WTC11 (cell line): ENCODE measurements at regions not wholly inside any gene's neighbourhood (a gene's known extent, or its start where the extent isn't known, plus 50 kb on each side); places are given as distances from the start of the nearest gene placed in this dataset.

ENCODE experiments used
- ATAC-seq: fragments of 200-7000 bp; cut with Tn5 transposase; 2 replicates; pipeline ENCODE4 v1.10.0; 2021; ENCODE audit warnings: mild to moderate bottlenecking, moderate library complexity
- CTCF ChIA-PET: fragments of 300-600 bp; sonication (Branson Sonifier 250); formaldehyde crosslinking; loops from one replicate; lab custom pipeline; 2021; ENCODE audit warnings: antibody characterized with exemption; lab: Charles Lee
- POLR2A ChIA-PET: fragments of 350-600 bp; sonication (Branson Sonifier 250); formaldehyde crosslinking; loops from one replicate; lab custom pipeline; 2021; ENCODE audit warnings: antibody characterized with exemption; lab: Charles Lee
- DNase-seq: peaks from one replicate; pipeline ENCODE4 v3.0.0; 2021; ENCODE audit warnings: low spot score
- H3K27ac Mint-ChIP-seq: 2 replicates; pipeline ENCODE4 v1.8.0; 2021; ENCODE audit warnings: mixed read lengths
- H3K27me3 Mint-ChIP-seq: 2 replicates; pipeline ENCODE4 v1.8.0; 2021; ENCODE audit warnings: low read depth, mild to moderate bottlenecking, moderate library complexity, mixed read lengths
- H3K36me3 Mint-ChIP-seq: 2 replicates; pipeline ENCODE4 v1.8.0; 2021; ENCODE audit warnings: mixed read lengths
- H3K4me1 Mint-ChIP-seq: 2 replicates; pipeline ENCODE4 v1.8.0; 2022; ENCODE audit warnings: mixed read lengths
- H3K4me3 Mint-ChIP-seq: 2 replicates; pipeline ENCODE4 v1.8.0; 2021; ENCODE audit warnings: mild to moderate bottlenecking, moderate library complexity, mixed read lengths
- H3K9me3 Mint-ChIP-seq: 2 replicates; pipeline ENCODE4 v1.8.0; 2021; ENCODE audit warnings: mixed read lengths
- ETV6 ChIP-seq: sonication (generic); formaldehyde crosslinking; IDR thresholded peaks from 2 replicates; pipeline ENCODE4 v1.8.1; 2022; ENCODE audit warnings: mild to moderate bottlenecking, missing genetic modification reagents
- GRHL2 ChIP-seq: fragments of 250-450 bp; sonication (Bioruptor Pico); IDR thresholded peaks from 2 replicates; pipeline ENCODE4 v1.8.0; 2022; ENCODE audit warnings: mild to moderate bottlenecking, moderate library complexity; ENCODE audit not compliant: insufficient replicate concordance, severe bottlenecking
- NFATC4 ChIP-seq: fragments of 250-450 bp; sonication (Bioruptor Pico); IDR thresholded peaks from 2 replicates; pipeline ENCODE4 v1.9.0; 2021; ENCODE audit warnings: mild to moderate bottlenecking
- NR2C2 ChIP-seq: sonication (generic); formaldehyde crosslinking; IDR thresholded peaks from 2 replicates; pipeline ENCODE4 v1.8.0; 2022; ENCODE audit warnings: mild to moderate bottlenecking, missing genetic modification reagents
- SMAD3 ChIP-seq: sonication (generic); formaldehyde crosslinking; IDR thresholded peaks from 2 replicates; pipeline ENCODE4 v1.8.0; 2022; ENCODE audit warnings: missing genetic modification reagents, mild to moderate bottlenecking, borderline replicate concordance
- ZNF121 ChIP-seq: sonication (generic); formaldehyde crosslinking; IDR thresholded peaks from 2 replicates; pipeline ENCODE4 v1.8.0; 2023; ENCODE audit warnings: missing genetic modification reagents
- ZNF138 ChIP-seq: sonication (generic); formaldehyde crosslinking; conservative IDR thresholded peaks from 2 replicates; pipeline ENCODE4 v1.8.1; 2022; ENCODE audit warnings: mild to moderate bottlenecking, moderate library complexity, missing genetic modification reagents
- ZNF232 ChIP-seq: sonication (generic); formaldehyde crosslinking; IDR thresholded peaks from 2 replicates; pipeline ENCODE4 v1.8.0; 2022; ENCODE audit warnings: mild to moderate bottlenecking, missing genetic modification reagents
- ZNF263 ChIP-seq: sonication (generic); formaldehyde crosslinking; IDR thresholded peaks from 2 replicates; pipeline ENCODE4 v1.8.1; 2022; ENCODE audit warnings: low read depth, mild to moderate bottlenecking, moderate library complexity, missing genetic modification reagents
- TF ChIP-seq, protein P1 (sequence below): fragments of 250-450 bp; sonication (Bioruptor Pico); IDR thresholded peaks from 2 replicates; pipeline ENCODE4 v1.8.0; 2021; ENCODE audit warnings: mild to moderate bottlenecking
- TF ChIP-seq, protein P2 (sequence below): fragments of 250-450 bp; sonication (Bioruptor Pico); conservative IDR thresholded peaks from 2 replicates; pipeline ENCODE4 v1.9.0; 2021; ENCODE audit warnings: mild to moderate bottlenecking
- TF ChIP-seq, protein P3 (sequence below): sonication (generic); formaldehyde crosslinking; IDR thresholded peaks from 2 replicates; pipeline ENCODE4 v1.8.0; 2023; ENCODE audit warnings: missing genetic modification reagents, mild to moderate bottlenecking, borderline replicate concordance
- TF ChIP-seq, protein P4 (sequence below): sonication (generic); formaldehyde crosslinking; IDR thresholded peaks from 2 replicates; pipeline ENCODE4 v1.8.1; 2023; ENCODE audit warnings: mild to moderate bottlenecking, missing genetic modification reagents, moderate library complexity
- TF ChIP-seq, protein P5 (sequence below): sonication (generic); formaldehyde crosslinking; IDR thresholded peaks from 2 replicates; pipeline ENCODE4 v1.8.1; 2022; ENCODE audit warnings: low read depth, mild to moderate bottlenecking, moderate library complexity, missing genetic modification reagents, borderline replicate concordance
- TF ChIP-seq, protein P6 (sequence below): fragments of 250-450 bp; sonication (Bioruptor Pico); IDR thresholded peaks from 2 replicates; pipeline ENCODE4 v1.9.0; 2021; ENCODE audit warnings: mild to moderate bottlenecking
- TF ChIP-seq, protein P7 (sequence below): sonication (generic); formaldehyde crosslinking; IDR thresholded peaks from 2 replicates; pipeline ENCODE4 v1.8.0; 2022; ENCODE audit warnings: mild to moderate bottlenecking, missing genetic modification reagents
- TF ChIP-seq, protein P8 (sequence below): sonication (generic); formaldehyde crosslinking; IDR thresholded peaks from 2 replicates; pipeline ENCODE4 v1.8.1; 2022; ENCODE audit warnings: low read depth, missing genetic modification reagents, borderline replicate concordance

DNA sequence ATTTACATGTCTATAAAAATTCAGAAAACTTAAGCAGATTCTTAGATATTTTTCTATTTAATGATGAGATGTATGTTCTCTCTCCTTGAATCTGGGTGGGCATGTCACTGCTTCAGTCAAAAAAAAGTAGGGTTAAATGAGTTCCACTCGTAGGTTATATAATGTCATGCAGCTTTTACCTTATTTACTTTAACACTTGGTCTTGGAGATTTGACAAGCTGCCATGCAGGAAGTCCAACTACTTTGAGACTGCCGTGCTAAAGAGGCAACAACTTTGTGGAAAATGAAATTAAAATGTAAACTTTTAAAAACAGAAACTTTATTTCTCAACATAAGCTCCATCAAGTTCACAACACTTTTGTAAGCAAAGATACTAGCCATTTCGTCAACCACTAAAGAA, 1336.0 kb upstream of the CDH8 start (continued):
- TF ChIP-seq, protein P1, sequence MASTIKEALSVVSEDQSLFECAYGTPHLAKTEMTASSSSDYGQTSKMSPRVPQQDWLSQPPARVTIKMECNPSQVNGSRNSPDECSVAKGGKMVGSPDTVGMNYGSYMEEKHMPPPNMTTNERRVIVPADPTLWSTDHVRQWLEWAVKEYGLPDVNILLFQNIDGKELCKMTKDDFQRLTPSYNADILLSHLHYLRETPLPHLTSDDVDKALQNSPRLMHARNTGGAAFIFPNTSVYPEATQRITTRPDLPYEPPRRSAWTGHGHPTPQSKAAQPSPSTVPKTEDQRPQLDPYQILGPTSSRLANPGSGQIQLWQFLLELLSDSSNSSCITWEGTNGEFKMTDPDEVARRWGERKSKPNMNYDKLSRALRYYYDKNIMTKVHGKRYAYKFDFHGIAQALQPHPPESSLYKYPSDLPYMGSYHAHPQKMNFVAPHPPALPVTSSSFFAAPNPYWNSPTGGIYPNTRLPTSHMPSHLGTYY (CRISPR knock-in tag) = no peak
- TF ChIP-seq, protein P2, sequence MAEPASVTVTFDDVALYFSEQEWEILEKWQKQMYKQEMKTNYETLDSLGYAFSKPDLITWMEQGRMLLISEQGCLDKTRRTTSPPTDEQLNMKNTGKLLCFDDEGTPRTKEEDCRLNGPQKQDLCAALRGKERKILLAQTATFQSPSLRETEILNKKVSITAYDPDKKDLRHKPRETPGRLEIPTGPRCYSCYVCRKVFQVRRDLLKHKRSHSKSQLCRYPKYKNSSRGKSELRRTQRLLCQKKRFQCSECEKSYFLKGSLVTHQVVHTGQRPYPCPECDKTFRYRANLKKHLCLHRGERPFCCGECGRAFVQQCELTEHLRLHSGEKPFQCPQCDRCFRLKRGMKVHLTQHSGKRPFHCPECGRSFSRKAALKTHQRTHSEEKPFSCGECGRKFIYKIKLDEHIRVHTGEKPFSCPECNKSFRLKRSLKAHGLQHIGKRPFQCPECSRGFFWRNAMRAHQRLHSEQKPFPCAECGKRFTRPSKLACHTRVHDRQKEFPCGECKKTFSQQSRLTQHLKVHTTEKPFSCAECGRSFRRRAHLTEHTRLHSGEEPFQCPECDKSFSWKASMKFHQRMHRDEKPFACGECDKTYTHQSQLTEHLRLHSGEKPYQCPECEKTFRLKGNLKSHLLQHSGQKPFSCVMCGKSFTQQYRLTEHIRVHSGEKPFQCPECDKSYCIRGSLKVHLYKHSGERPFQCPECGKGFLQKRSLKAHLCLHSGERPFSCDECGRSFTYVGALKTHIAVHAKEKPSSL (CRISPR knock-in tag) = no peak
- TF ChIP-seq ZNF263 (CRISPR knock-in tag) (no peak), NFATC4 (no peak), SMAD3 (CRISPR knock-in tag) (no peak), GRHL2 (CRISPR knock-in tag) (no peak), ZNF138 (CRISPR knock-in tag) (no peak), ZNF232 (no peak), ETV6 (no peak)
- TF ChIP-seq, protein P3, sequence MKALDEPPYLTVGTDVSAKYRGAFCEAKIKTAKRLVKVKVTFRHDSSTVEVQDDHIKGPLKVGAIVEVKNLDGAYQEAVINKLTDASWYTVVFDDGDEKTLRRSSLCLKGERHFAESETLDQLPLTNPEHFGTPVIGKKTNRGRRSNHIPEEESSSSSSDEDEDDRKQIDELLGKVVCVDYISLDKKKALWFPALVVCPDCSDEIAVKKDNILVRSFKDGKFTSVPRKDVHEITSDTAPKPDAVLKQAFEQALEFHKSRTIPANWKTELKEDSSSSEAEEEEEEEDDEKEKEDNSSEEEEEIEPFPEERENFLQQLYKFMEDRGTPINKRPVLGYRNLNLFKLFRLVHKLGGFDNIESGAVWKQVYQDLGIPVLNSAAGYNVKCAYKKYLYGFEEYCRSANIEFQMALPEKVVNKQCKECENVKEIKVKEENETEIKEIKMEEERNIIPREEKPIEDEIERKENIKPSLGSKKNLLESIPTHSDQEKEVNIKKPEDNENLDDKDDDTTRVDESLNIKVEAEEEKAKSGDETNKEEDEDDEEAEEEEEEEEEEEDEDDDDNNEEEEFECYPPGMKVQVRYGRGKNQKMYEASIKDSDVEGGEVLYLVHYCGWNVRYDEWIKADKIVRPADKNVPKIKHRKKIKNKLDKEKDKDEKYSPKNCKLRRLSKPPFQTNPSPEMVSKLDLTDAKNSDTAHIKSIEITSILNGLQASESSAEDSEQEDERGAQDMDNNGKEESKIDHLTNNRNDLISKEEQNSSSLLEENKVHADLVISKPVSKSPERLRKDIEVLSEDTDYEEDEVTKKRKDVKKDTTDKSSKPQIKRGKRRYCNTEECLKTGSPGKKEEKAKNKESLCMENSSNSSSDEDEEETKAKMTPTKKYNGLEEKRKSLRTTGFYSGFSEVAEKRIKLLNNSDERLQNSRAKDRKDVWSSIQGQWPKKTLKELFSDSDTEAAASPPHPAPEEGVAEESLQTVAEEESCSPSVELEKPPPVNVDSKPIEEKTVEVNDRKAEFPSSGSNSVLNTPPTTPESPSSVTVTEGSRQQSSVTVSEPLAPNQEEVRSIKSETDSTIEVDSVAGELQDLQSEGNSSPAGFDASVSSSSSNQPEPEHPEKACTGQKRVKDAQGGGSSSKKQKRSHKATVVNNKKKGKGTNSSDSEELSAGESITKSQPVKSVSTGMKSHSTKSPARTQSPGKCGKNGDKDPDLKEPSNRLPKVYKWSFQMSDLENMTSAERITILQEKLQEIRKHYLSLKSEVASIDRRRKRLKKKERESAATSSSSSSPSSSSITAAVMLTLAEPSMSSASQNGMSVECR (CRISPR knock-in tag) = no peak

DNA sequence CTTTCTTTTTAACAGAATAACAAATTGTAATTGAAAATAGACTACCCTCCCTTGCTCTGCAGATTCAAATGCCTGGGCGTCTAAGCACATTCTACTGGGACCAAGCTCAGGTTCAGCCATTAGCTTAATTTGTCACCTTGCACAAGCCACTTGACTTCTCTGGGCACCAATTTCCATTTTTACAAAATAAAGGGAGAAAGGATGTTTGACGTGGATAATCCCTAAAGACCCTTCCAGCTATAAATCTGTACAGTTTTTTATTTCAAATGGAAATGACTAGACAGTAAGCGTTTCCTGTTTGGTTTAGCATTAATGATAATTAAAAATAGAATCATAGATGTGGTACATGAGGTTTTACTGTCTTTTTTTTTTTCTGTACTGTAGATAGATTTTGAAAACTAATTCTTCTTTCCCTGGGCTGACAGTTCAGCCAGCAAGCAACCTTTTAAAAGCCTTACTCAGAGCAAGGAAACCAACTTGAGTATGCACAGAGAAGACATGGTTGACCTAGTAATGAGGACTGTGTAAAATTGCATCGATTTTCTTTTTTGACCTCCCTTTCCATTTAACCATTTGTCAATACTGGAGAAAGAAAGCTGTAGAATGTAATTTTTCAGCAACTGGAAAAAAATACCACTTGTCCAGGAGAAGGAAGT, 1329.5 kb upstream of the CDH8 start:
- ChIA-PET POLR2A (interaction anchor here (0.6 kb wide), 1 partner anchor 853 kb away, joined by 5 read pairs; no protein-coding TSS in a partner anchor), CTCF (no interaction called here)
- H3K4me3 Mint-ChIP-seq = no peak overlapping the region
- DNase-seq (no peak), ATAC-seq (no peak)
- H3K4me1 Mint-ChIP-seq = peaks cover 8% of the 10 kb centered on the region
- H3K27ac Mint-ChIP-seq = no peak overlapping the region
- no peaks in the 10 kb centered on the region for H3K36me3 Mint-ChIP-seq
- H3K9me3 Mint-ChIP-seq = peaks cover 5% of the 10 kb centered on the region
- H3K27me3 Mint-ChIP-seq = no peaks in the 10 kb centered on the region
- TF ChIP-seq, protein P4, sequence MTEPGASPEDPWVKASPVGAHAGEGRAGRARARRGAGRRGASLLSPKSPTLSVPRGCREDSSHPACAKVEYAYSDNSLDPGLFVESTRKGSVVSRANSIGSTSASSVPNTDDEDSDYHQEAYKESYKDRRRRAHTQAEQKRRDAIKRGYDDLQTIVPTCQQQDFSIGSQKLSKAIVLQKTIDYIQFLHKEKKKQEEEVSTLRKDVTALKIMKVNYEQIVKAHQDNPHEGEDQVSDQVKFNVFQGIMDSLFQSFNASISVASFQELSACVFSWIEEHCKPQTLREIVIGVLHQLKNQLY (CRISPR knock-in tag) = no peak
- TF ChIP-seq, protein P5, sequence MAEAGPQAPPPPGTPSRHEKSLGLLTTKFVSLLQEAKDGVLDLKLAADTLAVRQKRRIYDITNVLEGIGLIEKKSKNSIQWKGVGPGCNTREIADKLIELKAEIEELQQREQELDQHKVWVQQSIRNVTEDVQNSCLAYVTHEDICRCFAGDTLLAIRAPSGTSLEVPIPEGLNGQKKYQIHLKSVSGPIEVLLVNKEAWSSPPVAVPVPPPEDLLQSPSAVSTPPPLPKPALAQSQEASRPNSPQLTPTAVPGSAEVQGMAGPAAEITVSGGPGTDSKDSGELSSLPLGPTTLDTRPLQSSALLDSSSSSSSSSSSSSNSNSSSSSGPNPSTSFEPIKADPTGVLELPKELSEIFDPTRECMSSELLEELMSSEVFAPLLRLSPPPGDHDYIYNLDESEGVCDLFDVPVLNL (CRISPR knock-in tag) = no peak
- TF ChIP-seq, protein P6, sequence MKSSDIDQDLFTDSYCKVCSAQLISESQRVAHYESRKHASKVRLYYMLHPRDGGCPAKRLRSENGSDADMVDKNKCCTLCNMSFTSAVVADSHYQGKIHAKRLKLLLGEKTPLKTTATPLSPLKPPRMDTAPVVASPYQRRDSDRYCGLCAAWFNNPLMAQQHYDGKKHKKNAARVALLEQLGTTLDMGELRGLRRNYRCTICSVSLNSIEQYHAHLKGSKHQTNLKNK (CRISPR knock-in tag) = no peak
- TF ChIP-seq NR2C2 (CRISPR knock-in tag) (no peak), ZNF121 (CRISPR knock-in tag) (no peak), NFATC4 (no peak)
- TF ChIP-seq, protein P7, sequence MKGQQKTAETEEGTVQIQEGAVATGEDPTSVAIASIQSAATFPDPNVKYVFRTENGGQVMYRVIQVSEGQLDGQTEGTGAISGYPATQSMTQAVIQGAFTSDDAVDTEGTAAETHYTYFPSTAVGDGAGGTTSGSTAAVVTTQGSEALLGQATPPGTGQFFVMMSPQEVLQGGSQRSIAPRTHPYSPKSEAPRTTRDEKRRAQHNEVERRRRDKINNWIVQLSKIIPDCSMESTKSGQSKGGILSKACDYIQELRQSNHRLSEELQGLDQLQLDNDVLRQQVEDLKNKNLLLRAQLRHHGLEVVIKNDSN (CRISPR knock-in tag) = no peak
- TF ChIP-seq, protein P8, sequence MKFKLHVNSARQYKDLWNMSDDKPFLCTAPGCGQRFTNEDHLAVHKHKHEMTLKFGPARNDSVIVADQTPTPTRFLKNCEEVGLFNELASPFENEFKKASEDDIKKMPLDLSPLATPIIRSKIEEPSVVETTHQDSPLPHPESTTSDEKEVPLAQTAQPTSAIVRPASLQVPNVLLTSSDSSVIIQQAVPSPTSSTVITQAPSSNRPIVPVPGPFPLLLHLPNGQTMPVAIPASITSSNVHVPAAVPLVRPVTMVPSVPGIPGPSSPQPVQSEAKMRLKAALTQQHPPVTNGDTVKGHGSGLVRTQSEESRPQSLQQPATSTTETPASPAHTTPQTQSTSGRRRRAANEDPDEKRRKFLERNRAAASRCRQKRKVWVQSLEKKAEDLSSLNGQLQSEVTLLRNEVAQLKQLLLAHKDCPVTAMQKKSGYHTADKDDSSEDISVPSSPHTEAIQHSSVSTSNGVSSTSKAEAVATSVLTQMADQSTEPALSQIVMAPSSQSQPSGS = no peak
- TF ChIP-seq, protein P3 (CRISPR knock-in tag) = no peak
